NCI-H1694 treated with DMSO at 0.1 percent for 48 hours (cell line): ENCODE measurements at regions not wholly inside any gene's neighbourhood (a gene's known extent, or its start where the extent isn't known, plus 50 kb on each side); places are given as distances from the start of the nearest gene placed in this dataset.
"Not testable (repeated sequence)": the region's sequence is repeated elsewhere in the genome, so short reads cannot be mapped to it uniquely, and the experiment has no call there.

Source experiments
- DNase-seq: peaks from one replicate; lab custom pipeline; 2025; lab: John Stamatoyannopoulos, UW

- DNase-seq, result no peak
Measured at GRCh38 chr18:76307293-76307690, 187.8 kb downstream of the ZNF516 start.

GRCh38 chr18:76306685-76307292, 188.3 kb downstream of the ZNF516 start:
- no peak for DNase-seq

- no peak for DNase-seq
Measured at GRCh38 chr18:76285866-76286265, 209.2 kb downstream of the ZNF516 start.

- no peak for DNase-seq
Measured at GRCh38 chr18:76281565-76281964, 213.5 kb downstream of the ZNF516 start.

- no peak for DNase-seq
Measured at GRCh38 chr18:76277801-76278200, 217.2 kb downstream of the ZNF516 start.

- no peak for DNase-seq
Measured at GRCh38 chr18:76275727-76276313, 219.2 kb downstream of the ZNF516 start.

GRCh38 chr18:76274468-76275289, 220.4 kb downstream of the ZNF516 start:
- DNase-seq, result no peak

GRCh38 chr18:76273956-76274355, 221.1 kb downstream of the ZNF516 start:
- DNase-seq, result no peak

GRCh38 chr18:76273036-76273545, 222.0 kb downstream of the ZNF516 start:
- DNase-seq, result no peak

- not testable (repeated sequence) for DNase-seq
Measured at GRCh38 chr18:76267423-76267822, 227.6 kb downstream of the ZNF516 start.

- no peak for DNase-seq
Measured at GRCh38 chr18:76266236-76266991, 228.6 kb downstream of the ZNF516 start.

- no peak for DNase-seq
Measured at GRCh38 chr18:76265497-76266235, 229.4 kb downstream of the ZNF516 start.

GRCh38 chr18:76264876-76265250, 230.2 kb downstream of the ZNF516 start:
- no peak for DNase-seq

- DNase-seq, result no peak
Measured at GRCh38 chr18:76264198-76264875, 230.7 kb downstream of the ZNF516 start.

GRCh38 chr18:76263046-76264005, 231.7 kb downstream of the ZNF516 start:
- no peak for DNase-seq

GRCh38 chr18:76260941-76261472, 234.0 kb downstream of the ZNF516 start:
- DNase-seq, result no peak

GRCh38 chr18:76259711-76260110, 235.3 kb downstream of the ZNF516 start:
- DNase-seq, result no peak

- no peak for DNase-seq
Measured at GRCh38 chr18:76259096-76259495, 235.9 kb downstream of the ZNF516 start.

- DNase-seq, result no peak
Measured at GRCh38 chr18:76258209-76258608, 236.8 kb downstream of the ZNF516 start.
